Gastrocnemius medialis (tissue), 4 donors: ENCODE measurements at regions not wholly inside any gene's neighbourhood (a gene's known extent, or its start where the extent isn't known, plus 50 kb on each side); places are given as distances from the start of the nearest gene placed in this dataset.

Experiments
- ATAC-seq, 2 donors: fragments of 150-250 bp; one replicate each; pipeline ENCODE4 v1.9.1; 2016
- DNase-seq, 2 donors: peaks; one replicate each; pipeline ENCODE4 v3.0.0-alpha.2; 2019
- H3K27ac ChIP-seq, 4 donors: fragments of 200-600 bp; sonication (generic); 1 replicate in 1 of 4; 2 replicates in 3 of 4; pipeline ENCODE4 v1.5.1; 2016 to 2018; ENCODE audit warnings: mild to moderate bottlenecking in 2 of 4, moderate library complexity in 1 of 4
- H3K27me3 ChIP-seq, 3 donors: fragments of 200-600 bp; sonication (generic) in 2 of 3; 1 replicate in 1 of 3; 2 replicates in 2 of 3; pipeline versions ENCODE4 v1.5.1 to v1.6.0; 2016 to 2019; ENCODE audit warnings: mild to moderate bottlenecking in 1 of 3, moderate library complexity in 1 of 3
- H3K36me3 ChIP-seq, 2 donors: fragments of 200-600 bp; sonication (generic) in 1 of 2; one replicate each; pipeline ENCODE4 v1.5.1; 2017 to 2018
- H3K4me1 ChIP-seq, 2 donors: fragments of 200-600 bp; sonication (generic) in 1 of 2; one replicate each; pipeline ENCODE4 v1.5.1; 2016 to 2017; ENCODE audit warnings: mild to moderate bottlenecking in 2 of 2
- H3K4me3 ChIP-seq, 4 donors: fragments of 200-600 bp; sonication (generic) in 3 of 4; 1 replicate in 1 of 4; 2 replicates in 3 of 4; pipeline ENCODE4 v1.5.1; 2016 to 2019; ENCODE audit warnings: mild to moderate bottlenecking in 2 of 4
- H3K9me3 ChIP-seq, 3 donors: fragments of 200-600 bp; sonication (generic) in 2 of 3; 1 replicate in 1 of 3; 2 replicates in 2 of 3; pipeline ENCODE4 v1.5.1; 2016 to 2019
- POLR2A ChIP-seq, 2 donors: fragments of 450-650 bp; IDR thresholded peaks; one replicate each; pipeline ENCODE4 v1.6.1; 2017; ENCODE audit warnings: antibody characterized with exemption in 2 of 2, mild to moderate bottlenecking in 2 of 2, moderate library complexity in 2 of 2
- in situ Hi-C, 4 donors: fragments of 200-750 bp; cut with MboI; loops; one replicate each; pipeline versions ENCODE4 v1.15.0 to v1.8.0; 2017; ENCODE audit warnings: low sequenced_read_pairs in 4 of 4
- intact Hi-C: fragments of 100-400 bp; cut with DNase I; formaldehyde crosslinking; loops from one replicate; pipeline ENCODE4 v1.15.1; 2023; ENCODE audit warnings: low total_unique reads
- TF ChIP-seq, protein P1 (sequence below), 5 experiments: fragments of 450-650 bp in 3 of 5; fragments of 200-600 bp in 2 of 5; sonication (generic) in 2 of 5; IDR thresholded peaks in 4 of 5; conservative IDR thresholded peaks in 1 of 5; 1 replicate in 4 of 5; 2 replicates in 1 of 5; pipeline ENCODE4 v1.5.1; 2016 to 2019; ENCODE audit warnings: antibody characterized with exemption in 5 of 5, mild to moderate bottlenecking in 3 of 5, moderate library complexity in 3 of 5

DNA sequence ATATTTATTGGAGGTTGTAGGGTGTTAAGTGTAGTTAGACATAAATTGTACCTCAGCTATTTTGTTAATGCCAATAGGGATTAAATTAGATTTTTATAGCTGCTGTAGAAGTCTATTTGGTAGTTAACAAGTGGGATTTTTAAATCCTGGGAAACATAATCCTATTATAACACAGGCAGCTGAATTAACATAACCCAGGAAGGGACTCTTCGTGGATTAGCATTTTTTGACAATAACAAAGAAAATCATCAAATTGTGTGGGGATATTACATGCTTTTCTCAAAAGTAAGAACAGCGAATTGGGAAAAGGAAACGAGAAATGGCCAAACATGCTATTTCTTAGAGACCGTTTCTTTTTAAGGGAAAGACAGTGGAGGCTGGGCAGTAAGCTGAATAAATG, 172.8 kb downstream of the ZIC5 start:
- ATAC-seq (no peak), DNase-seq (no peak)
- no peaks in the 10 kb centered on the region for H3K36me3 ChIP-seq
- TF ChIP-seq POLR2A (IDR thresholded peaks at IDR 0.05) = no peak
- TF ChIP-seq, protein P1, sequence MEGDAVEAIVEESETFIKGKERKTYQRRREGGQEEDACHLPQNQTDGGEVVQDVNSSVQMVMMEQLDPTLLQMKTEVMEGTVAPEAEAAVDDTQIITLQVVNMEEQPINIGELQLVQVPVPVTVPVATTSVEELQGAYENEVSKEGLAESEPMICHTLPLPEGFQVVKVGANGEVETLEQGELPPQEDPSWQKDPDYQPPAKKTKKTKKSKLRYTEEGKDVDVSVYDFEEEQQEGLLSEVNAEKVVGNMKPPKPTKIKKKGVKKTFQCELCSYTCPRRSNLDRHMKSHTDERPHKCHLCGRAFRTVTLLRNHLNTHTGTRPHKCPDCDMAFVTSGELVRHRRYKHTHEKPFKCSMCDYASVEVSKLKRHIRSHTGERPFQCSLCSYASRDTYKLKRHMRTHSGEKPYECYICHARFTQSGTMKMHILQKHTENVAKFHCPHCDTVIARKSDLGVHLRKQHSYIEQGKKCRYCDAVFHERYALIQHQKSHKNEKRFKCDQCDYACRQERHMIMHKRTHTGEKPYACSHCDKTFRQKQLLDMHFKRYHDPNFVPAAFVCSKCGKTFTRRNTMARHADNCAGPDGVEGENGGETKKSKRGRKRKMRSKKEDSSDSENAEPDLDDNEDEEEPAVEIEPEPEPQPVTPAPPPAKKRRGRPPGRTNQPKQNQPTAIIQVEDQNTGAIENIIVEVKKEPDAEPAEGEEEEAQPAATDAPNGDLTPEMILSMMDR (IDR thresholded peaks at IDR 0.05 in 4 of 5, conservative IDR thresholded peaks at IDR 0.05 in 1 of 5) = no peak
- no peaks in the 10 kb centered on the region for H3K9me3 ChIP-seq
- in situ Hi-C loops (no loop called here), intact Hi-C loops (no loop called here)
- no peaks in the 10 kb centered on the region for H3K27me3 ChIP-seq
- no peak overlapping the region for H3K27ac ChIP-seq
- H3K4me3 ChIP-seq = no peak overlapping the region
- no peaks in the 10 kb centered on the region for H3K4me1 ChIP-seq

DNA sequence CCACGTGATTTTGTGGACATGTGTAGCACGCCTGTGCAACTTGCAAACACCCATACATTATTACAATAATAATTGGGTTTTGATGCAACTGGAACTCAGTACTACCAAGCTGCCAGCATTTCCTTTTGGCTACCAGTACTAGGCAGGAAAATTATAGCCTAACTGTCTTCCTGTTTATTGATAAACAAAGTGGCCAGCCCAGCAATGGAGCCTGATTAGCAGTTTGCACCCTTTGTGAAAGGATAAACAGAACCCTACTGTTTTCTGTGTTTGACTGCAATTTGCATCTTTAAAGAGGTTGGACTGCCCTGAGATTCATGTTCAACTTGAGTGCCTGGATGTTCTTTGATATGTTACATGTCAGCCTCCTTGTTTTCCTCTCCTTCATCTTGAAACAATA, 173.9 kb downstream of the ZIC5 start:
- intact Hi-C loops = no loop called here
- TF ChIP-seq POLR2A (IDR thresholded peaks at IDR 0.05) = no peak
- TF ChIP-seq, protein P1 (IDR thresholded peaks at IDR 0.05 in 4 of 5, conservative IDR thresholded peaks at IDR 0.05 in 1 of 5) = no peak
- ATAC-seq (no peak), DNase-seq (no peak)
- Histone ChIP-seq H3K4me3 (no peak overlapping the region), H3K36me3 (no peaks in the 10 kb centered on the region), H3K27ac (no peak overlapping the region), H3K4me1 (no peaks in the 10 kb centered on the region), H3K9me3 (no peaks in the 10 kb centered on the region), H3K27me3 (no peaks in the 10 kb centered on the region)
- in situ Hi-C loops = no loop called here

DNA sequence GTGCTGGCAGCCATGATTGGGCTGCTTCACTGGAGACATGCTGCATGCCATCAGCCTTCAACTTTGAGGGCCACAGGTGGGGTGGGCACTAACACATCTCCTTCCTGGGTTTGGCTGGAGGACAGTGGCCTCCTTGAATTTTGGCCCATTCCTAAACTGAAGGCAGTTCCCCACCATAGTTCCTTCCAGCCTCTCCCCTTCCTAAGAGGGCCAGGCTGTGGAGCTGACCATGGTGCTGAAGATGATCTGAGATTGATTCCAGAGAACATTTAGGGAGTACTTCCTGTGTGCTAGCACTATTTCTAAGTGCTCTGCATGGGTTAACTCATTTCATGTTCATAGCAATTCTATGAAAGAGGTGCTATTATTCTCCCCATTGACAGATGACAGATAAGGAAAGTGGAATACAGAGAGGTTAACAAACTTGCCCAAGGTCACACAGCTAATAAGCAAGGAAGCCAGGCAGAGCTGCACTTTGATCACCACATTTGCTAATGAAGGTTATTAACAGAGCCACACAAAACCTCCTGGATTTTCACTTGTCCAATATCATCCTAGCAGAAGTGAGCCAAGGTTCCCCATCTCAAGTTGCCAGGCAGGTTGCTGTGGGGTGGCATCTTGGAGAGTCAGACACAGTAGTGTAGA, 175.3 kb downstream of the ZIC5 start:
- no peak overlapping the region for H3K27ac ChIP-seq
- H3K4me3 ChIP-seq = no peak overlapping the region
- in situ Hi-C loops (no loop called here), intact Hi-C loops (no loop called here)
- ATAC-seq (no peak), DNase-seq (no peak)
- TF ChIP-seq, protein P1 (IDR thresholded peaks at IDR 0.05 in 4 of 5, conservative IDR thresholded peaks at IDR 0.05 in 1 of 5) = no peak
- no peak for TF ChIP-seq POLR2A (IDR thresholded peaks at IDR 0.05)
- H3K9me3 ChIP-seq = no peaks in the 10 kb centered on the region
- no peaks in the 10 kb centered on the region for H3K36me3 ChIP-seq
- no peaks in the 10 kb centered on the region for H3K27me3 ChIP-seq
- no peaks in the 10 kb centered on the region for H3K4me1 ChIP-seq

DNA sequence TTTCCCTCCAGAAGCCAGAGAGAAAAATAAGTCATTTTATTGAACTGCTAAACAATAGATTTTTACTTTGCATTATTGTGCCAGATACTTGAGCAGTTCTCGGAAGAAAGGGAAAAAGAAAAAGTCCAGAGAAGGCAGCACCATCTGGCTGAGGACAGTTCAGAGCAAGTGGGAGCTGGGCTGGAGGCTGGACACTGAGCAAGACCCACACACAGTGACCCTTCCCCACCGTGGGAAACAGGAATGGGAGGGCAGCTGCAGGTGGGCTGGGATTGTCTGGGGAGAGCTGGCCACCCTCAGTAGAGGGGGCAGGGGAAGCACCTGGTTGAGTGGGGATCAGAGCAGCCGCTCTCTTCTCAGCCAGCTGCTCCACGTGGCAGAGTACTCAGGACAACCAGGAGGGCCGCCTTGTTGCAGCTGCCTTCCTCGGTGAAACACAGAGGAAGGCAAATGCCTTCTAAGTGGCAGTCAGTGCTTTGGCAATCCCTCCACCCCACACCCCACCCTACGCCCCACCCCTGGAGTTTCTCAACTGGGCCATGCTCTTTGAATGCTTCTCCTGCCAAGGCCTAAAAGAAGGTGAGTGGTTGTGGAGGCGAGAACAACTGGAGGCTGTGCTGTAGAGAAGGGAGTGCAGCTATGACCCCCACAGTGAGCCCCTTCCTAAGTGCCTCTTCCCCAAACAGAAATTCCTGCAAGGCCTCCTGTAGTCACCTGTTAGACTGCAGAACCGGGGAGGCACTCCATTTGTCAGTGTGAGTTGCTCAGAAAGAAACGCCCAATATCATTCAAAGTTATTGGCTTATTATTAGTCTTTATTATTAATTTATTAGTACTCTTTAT, 179.3 kb downstream of the ZIC5 start:
- H3K27me3 ChIP-seq = no peaks in the 10 kb centered on the region
- ATAC-seq = no peak
- intact Hi-C loops = no loop called here
- TF ChIP-seq, protein P1 (IDR thresholded peaks at IDR 0.05 in 4 of 5, conservative IDR thresholded peaks at IDR 0.05 in 1 of 5) = no peak
- TF ChIP-seq POLR2A (IDR thresholded peaks at IDR 0.05) = no peak
- no peak overlapping the region for H3K27ac ChIP-seq
- H3K4me1 ChIP-seq = no peaks in the 10 kb centered on the region
- no peaks in the 10 kb centered on the region for H3K9me3 ChIP-seq
- no peaks in the 10 kb centered on the region for H3K36me3 ChIP-seq
- no peak for DNase-seq
- in situ Hi-C loops = no loop called here
- H3K4me3 ChIP-seq = no peak overlapping the region
